ENCODE measurements at regions not wholly inside any gene's neighbourhood (a gene's known extent, or its start where the extent isn't known, plus 50 kb on each side); places are given as distances from the start of the nearest gene placed in this dataset.
"Not testable (repeated sequence)": the region's sequence is repeated elsewhere in the genome, so short reads cannot be mapped to it uniquely, and the experiment has no call there.

DNA sequence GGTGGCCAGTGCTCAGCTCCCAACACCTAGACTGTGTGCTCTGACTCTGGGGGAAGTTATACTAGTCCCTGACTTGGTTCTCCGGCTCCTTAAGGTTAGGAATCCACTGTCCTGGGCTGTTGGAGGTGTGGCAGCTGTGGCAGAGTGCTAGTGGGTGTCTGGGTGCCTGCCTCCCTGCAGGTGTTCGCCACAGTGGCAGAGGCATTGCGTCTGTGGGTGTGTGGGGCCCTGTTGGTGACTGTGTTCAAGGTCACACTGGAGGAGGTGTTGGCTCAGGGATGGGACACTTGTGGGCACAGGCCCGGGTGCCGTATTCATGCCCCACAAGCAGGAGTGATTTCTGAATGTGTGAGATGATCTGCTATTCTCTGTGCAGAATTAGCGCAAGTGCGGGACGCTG, 467.4 kb downstream of the TMEM121 start:
- no peaks in the 10 kb centered on the region for H3K36me3 Mint-ChIP-seq (ENCODE audit: unreplicated experiment)
- H3K27ac Mint-ChIP-seq (ENCODE audit: unreplicated experiment) = no peak overlapping the region
- H3K4me3 Mint-ChIP-seq (ENCODE audit: unreplicated experiment) = no peak overlapping the region
- peaks cover 48% of the 10 kb centered on the region for H3K9me3 Mint-ChIP-seq (ENCODE audit: unreplicated experiment)
- H3K27me3 Mint-ChIP-seq (ENCODE audit: unreplicated experiment) = no peaks in the 10 kb centered on the region
- DNase-seq (ENCODE audit: extremely low spot score, unreplicated experiment) = no peak
- H3K4me1 Mint-ChIP-seq (ENCODE audit: unreplicated experiment) = no peaks in the 10 kb centered on the region
- TF ChIP-seq, protein P1, sequence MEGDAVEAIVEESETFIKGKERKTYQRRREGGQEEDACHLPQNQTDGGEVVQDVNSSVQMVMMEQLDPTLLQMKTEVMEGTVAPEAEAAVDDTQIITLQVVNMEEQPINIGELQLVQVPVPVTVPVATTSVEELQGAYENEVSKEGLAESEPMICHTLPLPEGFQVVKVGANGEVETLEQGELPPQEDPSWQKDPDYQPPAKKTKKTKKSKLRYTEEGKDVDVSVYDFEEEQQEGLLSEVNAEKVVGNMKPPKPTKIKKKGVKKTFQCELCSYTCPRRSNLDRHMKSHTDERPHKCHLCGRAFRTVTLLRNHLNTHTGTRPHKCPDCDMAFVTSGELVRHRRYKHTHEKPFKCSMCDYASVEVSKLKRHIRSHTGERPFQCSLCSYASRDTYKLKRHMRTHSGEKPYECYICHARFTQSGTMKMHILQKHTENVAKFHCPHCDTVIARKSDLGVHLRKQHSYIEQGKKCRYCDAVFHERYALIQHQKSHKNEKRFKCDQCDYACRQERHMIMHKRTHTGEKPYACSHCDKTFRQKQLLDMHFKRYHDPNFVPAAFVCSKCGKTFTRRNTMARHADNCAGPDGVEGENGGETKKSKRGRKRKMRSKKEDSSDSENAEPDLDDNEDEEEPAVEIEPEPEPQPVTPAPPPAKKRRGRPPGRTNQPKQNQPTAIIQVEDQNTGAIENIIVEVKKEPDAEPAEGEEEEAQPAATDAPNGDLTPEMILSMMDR (IDR thresholded peaks at IDR 0.05) = no peak

- H3K27ac Mint-ChIP-seq (ENCODE audit: unreplicated experiment); H3K27me3 Mint-ChIP-seq (ENCODE audit: unreplicated experiment); H3K4me1 Mint-ChIP-seq (ENCODE audit: unreplicated experiment); DNase-seq (ENCODE audit: extremely low spot score, unreplicated experiment); H3K36me3 Mint-ChIP-seq (ENCODE audit: unreplicated experiment); H3K4me3 Mint-ChIP-seq (ENCODE audit: unreplicated experiment): not testable (repeated sequence)
- peaks cover 46% of the 10 kb centered on the region for H3K9me3 Mint-ChIP-seq (ENCODE audit: unreplicated experiment)
These were observed 468.8 kb downstream of the TMEM121 start for GRCh38 chr14:105995011-105995710.

DNA sequence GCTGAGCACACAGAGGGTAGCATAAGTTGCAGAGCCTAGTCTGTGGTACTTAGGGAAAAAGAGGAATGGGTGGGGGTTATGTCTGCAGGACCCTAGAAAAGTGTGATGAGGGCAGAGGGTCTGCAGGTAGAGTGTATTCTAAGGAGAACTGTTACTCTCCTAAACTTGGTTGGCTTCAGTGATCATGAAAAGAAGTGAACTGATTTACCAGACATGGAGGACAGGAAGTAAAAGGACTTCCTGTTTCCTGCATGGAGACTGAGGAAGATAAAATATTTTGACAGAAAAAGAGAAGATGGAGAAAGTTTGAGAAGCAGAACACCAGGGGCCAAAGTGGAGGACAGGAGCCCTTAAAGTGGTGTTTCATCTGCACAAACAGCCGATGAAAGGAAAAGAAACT, 472.2 kb downstream of the TMEM121 start:
- H3K4me1 Mint-ChIP-seq (ENCODE audit: unreplicated experiment); H3K4me3 Mint-ChIP-seq (ENCODE audit: unreplicated experiment); H3K36me3 Mint-ChIP-seq (ENCODE audit: unreplicated experiment); DNase-seq (ENCODE audit: extremely low spot score, unreplicated experiment); H3K27ac Mint-ChIP-seq (ENCODE audit: unreplicated experiment); H3K27me3 Mint-ChIP-seq (ENCODE audit: unreplicated experiment): not testable (repeated sequence)
- H3K9me3 Mint-ChIP-seq (ENCODE audit: unreplicated experiment) = peaks cover 41% of the 10 kb centered on the region

DNA sequence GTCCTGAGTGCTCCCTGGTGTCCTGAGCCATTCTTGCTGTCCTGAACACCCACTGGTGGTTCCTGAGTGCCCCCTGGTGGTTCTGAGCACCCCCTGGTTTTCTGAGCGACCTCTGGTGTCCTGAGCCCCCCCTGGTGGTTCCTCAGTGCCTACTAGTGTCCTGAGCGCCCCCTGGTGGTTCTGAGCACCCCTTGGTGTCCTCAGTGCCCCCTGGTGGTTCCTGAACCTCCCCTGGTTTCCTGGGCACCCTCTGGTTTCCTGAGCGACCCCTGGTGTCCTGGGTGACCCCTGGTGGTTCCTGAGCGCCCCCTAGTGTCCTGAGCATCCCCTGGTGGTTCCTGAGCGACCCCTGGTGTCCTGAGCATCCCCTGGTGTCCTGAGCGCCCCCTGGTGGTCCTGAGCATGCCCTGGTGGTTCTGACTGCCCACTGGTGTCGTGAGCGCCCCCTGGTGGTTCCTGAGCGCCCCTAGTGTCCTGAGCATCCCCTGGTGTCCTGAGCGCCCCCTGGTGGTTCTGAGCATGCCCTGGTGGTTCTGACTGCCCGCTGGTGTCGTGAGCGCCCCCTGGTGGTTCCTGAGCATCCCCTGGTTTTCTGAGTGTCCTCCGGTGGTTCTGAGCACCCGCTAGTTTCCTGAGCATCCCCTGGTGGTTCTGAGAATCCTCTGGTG, 473.1 kb downstream of the TMEM121 start:
- peaks cover 41% of the 10 kb centered on the region for H3K9me3 Mint-ChIP-seq (ENCODE audit: unreplicated experiment)
- TF ChIP-seq, protein P1 (IDR thresholded peaks at IDR 0.05) = no peak
- no peaks in the 10 kb centered on the region for H3K27me3 Mint-ChIP-seq (ENCODE audit: unreplicated experiment)
- no peaks in the 10 kb centered on the region for H3K36me3 Mint-ChIP-seq (ENCODE audit: unreplicated experiment)
- no peaks in the 10 kb centered on the region for H3K4me1 Mint-ChIP-seq (ENCODE audit: unreplicated experiment)
- H3K4me3 Mint-ChIP-seq (ENCODE audit: unreplicated experiment) = no peak overlapping the region
- no peak for DNase-seq (ENCODE audit: extremely low spot score, unreplicated experiment)
- no peak overlapping the region for H3K27ac Mint-ChIP-seq (ENCODE audit: unreplicated experiment)

GRCh38 chr14:106000029-106000511, 473.7 kb downstream of the TMEM121 start:
- DNase-seq (ENCODE audit: extremely low spot score, unreplicated experiment); H3K4me1 Mint-ChIP-seq (ENCODE audit: unreplicated experiment); H3K4me3 Mint-ChIP-seq (ENCODE audit: unreplicated experiment); H3K27me3 Mint-ChIP-seq (ENCODE audit: unreplicated experiment); H3K27ac Mint-ChIP-seq (ENCODE audit: unreplicated experiment); H3K36me3 Mint-ChIP-seq (ENCODE audit: unreplicated experiment): not testable (repeated sequence)
- peaks cover 35% of the 10 kb centered on the region for H3K9me3 Mint-ChIP-seq (ENCODE audit: unreplicated experiment)

- H3K4me3 Mint-ChIP-seq (ENCODE audit: unreplicated experiment); H3K27ac Mint-ChIP-seq (ENCODE audit: unreplicated experiment); H3K36me3 Mint-ChIP-seq (ENCODE audit: unreplicated experiment); H3K27me3 Mint-ChIP-seq (ENCODE audit: unreplicated experiment); DNase-seq (ENCODE audit: extremely low spot score, unreplicated experiment); H3K4me1 Mint-ChIP-seq (ENCODE audit: unreplicated experiment): not testable (repeated sequence)
- H3K9me3 Mint-ChIP-seq (ENCODE audit: unreplicated experiment) = peaks cover 30% of the 10 kb centered on the region
These were observed 474.9 kb downstream of the TMEM121 start for GRCh38 chr14:106001277-106001676.

DNA sequence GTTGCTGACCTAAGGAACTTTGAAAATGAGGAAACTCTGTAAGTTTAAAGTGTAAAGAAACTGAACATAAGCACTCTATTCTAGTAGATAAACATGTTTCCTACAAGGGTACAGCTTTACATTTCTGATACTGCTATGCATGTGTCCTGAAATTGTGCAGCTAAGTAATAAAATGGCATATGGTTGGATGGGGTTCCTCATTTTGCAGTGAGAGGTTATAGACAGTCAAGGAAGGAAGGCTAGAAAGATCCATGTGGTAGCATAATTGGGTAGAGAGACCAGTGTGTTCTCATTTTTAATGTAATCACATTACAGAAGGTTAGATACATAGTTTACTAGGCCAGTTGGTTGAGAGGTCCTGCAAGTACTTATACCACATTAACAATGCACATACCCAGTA, 477.0 kb downstream of the TMEM121 start:
- Mint-ChIP-seq H3K9me3 (ENCODE audit: unreplicated experiment) (peaks cover 34% of the 10 kb centered on the region), H3K27ac (ENCODE audit: unreplicated experiment) (no peak overlapping the region), H3K27me3 (ENCODE audit: unreplicated experiment) (no peaks in the 10 kb centered on the region), H3K4me1 (ENCODE audit: unreplicated experiment) (no peaks in the 10 kb centered on the region), H3K36me3 (ENCODE audit: unreplicated experiment) (no peaks in the 10 kb centered on the region), H3K4me3 (ENCODE audit: unreplicated experiment) (no peak overlapping the region)
- no peak for DNase-seq (ENCODE audit: extremely low spot score, unreplicated experiment)
- TF ChIP-seq, protein P1 (IDR thresholded peaks at IDR 0.05) = no peak

DNA sequence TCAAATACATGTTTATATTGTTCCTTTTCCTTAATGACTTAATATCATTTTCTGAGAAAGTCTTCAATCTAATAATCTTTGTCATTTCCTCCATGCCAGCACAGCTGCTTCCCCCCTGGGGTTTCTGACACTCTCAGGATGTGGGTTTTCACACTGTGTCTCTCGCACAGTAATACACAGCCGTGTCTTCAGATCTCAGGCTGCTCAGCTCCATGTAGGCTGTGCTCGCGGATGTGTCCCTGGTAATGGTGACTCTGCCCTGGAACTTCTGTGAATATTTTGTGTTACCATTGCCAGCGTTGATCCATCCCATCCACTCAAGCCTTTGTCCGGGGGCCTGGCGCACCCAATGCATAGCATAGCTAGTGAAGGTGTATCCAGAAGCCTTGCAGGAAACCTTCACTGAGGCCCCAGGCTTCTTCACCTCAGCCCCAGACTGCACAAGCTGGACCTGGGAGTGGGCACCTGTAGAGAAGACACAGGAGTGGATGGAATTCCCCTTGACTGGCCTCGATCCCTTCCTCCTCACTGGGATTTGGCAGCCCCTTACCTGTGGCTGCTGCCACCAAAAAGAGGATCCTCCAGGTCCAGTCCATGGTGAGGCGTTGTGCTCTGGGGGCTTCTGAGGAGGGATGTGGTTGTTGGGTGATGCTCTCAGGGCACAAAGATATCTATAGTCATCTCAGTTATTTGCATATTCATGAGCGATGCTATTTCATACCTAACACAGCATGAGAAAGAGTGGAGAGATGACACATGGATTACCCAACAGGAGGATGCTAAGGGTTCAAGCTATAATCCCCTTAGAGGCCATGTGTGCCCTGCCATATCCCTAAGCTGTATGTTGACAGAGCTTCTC, 478.8 kb downstream of the TMEM121 start:
- H3K4me3 Mint-ChIP-seq (ENCODE audit: unreplicated experiment); H3K27me3 Mint-ChIP-seq (ENCODE audit: unreplicated experiment); DNase-seq (ENCODE audit: extremely low spot score, unreplicated experiment); H3K36me3 Mint-ChIP-seq (ENCODE audit: unreplicated experiment); H3K27ac Mint-ChIP-seq (ENCODE audit: unreplicated experiment); H3K4me1 Mint-ChIP-seq (ENCODE audit: unreplicated experiment): not testable (repeated sequence)
- H3K9me3 Mint-ChIP-seq (ENCODE audit: unreplicated experiment) = peaks cover 40% of the 10 kb centered on the region

DNA sequence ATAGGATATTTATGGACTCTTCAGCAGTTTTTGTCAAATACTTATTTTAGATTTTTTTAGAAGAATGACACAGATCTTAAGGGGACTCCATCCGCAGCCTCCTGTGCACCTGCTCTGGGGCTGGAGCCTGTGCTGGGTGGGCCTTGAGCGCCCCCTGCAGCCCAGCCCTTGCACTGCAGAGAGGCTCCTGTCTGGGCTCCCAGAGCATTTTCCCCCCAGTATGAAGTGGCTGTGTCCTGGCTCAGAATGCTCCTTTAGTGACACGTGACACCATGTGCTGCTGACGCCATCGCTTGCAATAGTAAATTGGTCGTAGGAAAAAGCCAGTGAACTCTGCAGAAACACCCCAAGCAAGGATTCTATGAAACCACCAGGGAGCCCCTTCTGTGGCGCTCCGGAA, 479.7 kb downstream of the TMEM121 start:
- DNase-seq (ENCODE audit: extremely low spot score, unreplicated experiment); H3K4me3 Mint-ChIP-seq (ENCODE audit: unreplicated experiment); H3K27me3 Mint-ChIP-seq (ENCODE audit: unreplicated experiment); H3K27ac Mint-ChIP-seq (ENCODE audit: unreplicated experiment); H3K4me1 Mint-ChIP-seq (ENCODE audit: unreplicated experiment); H3K36me3 Mint-ChIP-seq (ENCODE audit: unreplicated experiment): not testable (repeated sequence)
- peaks cover 47% of the 10 kb centered on the region for H3K9me3 Mint-ChIP-seq (ENCODE audit: unreplicated experiment)

All from osteocyte (in vitro differentiated cells).